HG02678 (cell line): ENCODE measurements at regions not wholly inside any gene's neighbourhood (a gene's known extent, or its start where the extent isn't known, plus 50 kb on each side); places are given as distances from the start of the nearest gene placed in this dataset.

Experiments used
- ATAC-seq: cut with Tn5 transposase; IDR thresholded peaks from one replicate; pipeline ENCODE4 v1.9.1; 2021; ENCODE audit warnings: mild to moderate bottlenecking, moderate library complexity; ENCODE audit not compliant: unreplicated experiment

DNA sequence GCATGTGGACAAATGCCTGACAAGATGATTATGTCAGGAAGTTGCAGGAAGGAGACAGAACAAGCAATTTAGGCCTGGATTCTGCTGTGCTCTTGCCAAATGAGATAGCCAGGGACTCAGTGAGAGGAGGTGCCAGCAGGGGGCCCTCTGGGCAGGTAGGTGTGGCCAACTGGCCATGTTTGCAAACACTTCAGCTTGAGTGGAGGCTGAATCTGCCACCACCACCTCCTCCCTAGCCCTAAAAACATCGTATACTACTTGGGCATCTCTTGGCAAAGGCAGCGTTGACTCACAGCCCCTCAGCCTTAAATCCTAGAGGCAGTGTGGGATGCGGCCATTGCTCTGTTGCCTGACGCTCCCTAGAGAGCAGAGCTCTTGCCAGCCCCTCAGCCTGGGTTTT is 95.1 kb upstream of the PLET1 start:
- ATAC-seq = no peak

DNA sequence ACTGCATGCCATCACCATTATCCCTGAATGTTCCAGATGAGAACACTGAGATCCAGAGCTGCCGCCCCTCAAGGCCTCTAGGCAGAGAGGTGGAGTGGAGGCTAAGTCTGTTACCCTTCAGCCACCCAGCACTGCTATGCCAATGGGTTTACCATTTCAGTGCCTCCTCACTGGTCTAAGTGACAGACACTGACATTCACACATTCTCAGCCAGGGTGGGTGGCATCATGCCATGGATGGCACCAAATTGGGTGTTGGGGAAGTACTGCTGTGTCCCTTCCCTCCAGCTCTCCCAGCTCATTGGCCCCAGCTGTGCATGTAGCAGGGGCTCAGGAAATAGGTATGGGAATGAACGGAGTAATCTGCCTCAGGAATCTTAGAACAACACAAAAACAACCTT is 96.8 kb upstream of the PLET1 start:
- ATAC-seq = no peak

DNA sequence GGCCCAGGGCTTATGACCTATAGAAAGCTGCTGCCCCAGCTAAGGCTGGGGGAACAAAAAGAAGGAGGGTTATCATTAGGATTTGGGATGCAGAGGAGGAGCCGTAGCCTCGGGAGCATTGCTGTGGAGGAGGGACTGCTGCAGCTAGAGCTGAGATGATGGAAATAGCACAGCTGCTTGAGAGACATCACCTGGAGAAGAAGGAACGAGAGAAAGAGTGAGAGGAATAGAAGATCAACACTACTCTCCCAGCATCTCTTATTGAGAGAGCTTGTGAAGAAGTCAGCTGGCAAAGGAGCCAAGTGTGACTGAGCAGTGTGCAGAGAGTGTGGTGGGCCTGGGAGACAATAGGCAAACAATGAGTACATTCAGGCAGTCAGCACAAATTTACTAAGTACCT is 100.7 kb upstream of the PLET1 start:
- ATAC-seq = no peak

- ATAC-seq = no peak
These were observed 102.9 kb upstream of the PLET1 start for GRCh38 chr11:112363527-112363926.

GRCh38 chr11:112364962-112365481 is 104.4 kb upstream of the PLET1 start:
- no peak for ATAC-seq

DNA sequence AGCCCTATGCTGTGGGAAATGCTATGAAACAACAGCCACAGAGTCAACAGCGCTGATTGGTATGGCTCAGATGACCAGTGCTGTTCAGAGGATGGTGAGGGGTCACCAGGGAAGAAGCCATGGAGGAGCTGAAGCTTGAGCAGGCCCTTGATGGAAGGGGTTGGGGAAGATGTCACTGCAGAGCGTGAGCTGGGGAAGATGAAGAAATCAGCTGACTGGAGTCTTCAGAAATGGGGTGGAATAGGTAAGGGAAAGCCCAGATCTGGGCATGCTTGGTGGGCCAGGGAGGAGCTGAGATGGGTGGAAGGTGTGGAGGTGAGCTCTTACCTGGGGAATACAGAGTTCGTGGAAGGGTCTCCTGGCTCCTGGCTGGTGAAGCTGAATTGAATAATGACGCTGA is 105.4 kb upstream of the PLET1 start:
- ATAC-seq = no peak

DNA sequence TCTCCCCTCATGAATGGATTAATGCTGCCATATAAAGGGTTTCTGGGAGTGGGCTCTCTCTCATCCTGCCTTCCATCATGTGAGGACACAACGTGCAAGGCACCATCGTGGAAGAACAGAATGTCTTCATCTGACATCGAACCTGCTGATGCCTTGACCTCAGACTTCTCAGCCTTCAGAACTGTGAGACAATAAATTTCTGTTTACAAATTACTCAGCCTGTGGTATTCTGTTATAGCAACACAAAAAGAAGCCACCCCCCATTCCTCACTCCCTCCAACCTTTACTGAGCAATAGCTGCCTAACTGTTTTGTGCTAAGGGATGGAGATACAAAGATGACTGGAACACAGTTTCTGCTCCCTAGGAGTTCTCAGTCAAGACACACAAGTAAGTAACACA is 106.1 kb upstream of the PLET1 start:
- no peak for ATAC-seq

- no peak for ATAC-seq
These were observed 106.8 kb upstream of the PLET1 start for GRCh38 chr11:112367461-112367860.

DNA sequence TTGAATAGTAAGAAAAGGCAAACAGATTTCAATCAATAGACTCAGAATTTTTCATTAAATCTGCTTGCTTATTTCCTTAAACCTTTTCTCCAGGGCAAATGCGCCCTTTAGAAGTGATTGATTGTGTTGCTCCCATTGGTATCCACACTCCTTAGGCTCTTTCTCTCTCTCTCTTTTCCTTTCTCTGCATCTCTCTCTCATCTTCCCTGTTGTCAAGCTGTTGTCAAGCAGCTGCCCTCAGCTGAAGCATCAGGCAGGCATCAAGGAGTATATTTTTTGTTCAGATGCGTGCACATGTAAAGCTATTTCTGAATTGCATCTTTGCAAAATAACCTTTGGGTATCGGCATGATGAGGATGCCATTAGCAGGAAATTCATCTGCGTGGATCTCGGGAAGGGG is 107.2 kb upstream of the PLET1 start:
- no peak for ATAC-seq

DNA sequence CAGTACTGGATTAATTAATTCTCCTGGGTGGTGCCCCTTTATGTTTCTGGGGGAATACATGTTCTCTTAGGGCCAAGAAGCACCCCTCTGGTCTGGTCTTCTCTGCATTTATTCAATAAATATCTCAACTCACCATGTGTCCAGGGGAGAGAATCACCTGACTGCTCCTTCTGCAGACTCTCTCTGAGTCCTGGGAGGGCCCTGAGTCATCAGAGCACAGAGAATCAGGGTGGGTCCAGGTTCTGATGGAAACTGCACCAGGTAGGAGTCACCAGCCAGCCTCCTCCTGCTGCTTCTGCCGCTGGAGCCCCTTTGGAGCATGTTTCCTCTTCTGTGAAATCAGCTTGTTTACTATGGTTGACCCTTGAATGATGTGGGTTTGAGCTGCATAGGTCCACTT is 107.7 kb upstream of the PLET1 start:
- ATAC-seq = no peak

GRCh38 chr11:112369374-112369773 is 108.7 kb upstream of the PLET1 start:
- no peak for ATAC-seq

- no peak for ATAC-seq
These were observed 109.3 kb upstream of the PLET1 start for GRCh38 chr11:112369916-112370315.

DNA sequence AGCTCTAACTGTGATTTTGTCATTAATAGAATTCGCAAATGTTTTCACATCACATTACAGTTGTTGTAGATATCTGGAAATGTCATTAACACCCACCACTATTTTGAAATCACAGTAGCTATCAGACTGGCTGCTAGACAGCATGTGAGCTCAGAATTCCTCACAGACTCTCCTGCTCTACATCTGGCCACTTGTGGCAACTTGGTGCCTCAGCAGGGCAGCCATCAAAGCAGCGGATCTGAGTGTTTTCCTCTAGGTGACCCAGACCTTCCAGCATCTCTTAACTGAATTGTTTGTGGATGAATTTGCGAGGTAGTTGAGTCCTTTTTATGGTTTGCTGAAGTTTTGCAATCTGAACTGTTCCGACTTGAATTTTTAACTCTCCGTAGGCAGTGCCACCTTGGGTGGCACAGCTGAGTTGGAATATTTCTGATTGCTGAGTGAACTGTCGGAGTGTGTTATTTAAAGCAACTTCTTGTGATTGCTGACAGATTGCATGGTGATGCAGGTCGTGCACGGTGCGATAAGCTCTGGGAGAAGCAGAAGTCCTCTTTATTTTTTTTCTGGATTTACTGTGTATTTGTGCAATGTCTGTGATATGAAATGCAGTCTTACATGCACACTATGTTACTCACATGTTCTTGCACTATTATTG is 114.0 kb upstream of the PLET1 start:
- ATAC-seq = no peak

DNA sequence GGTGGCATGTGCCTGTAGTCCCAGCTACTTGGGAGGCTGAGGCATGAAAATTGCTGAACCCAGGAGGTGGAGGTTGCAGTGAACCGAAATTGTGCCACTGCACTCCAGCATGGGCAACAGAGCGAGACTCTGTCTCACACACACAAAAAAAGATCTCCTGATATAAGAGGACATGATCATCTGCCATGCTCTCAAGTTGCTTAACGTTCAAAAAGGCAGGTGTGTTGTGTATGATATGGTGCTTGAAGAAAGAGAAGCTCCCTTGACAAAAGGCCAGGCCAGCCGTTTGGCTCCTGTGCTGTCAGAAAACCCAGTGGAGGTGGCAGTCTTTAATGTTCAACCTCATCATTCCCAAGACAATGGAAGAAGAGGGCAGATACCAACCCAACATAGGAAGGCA is 117.3 kb upstream of the PLET1 start:
- no peak for ATAC-seq

GRCh38 chr11:112380464-112380863 is 119.8 kb upstream of the PLET1 start:
- no peak for ATAC-seq

- ATAC-seq = no peak
These were observed 120.9 kb upstream of the PLET1 start for GRCh38 chr11:112381578-112381977.

- no peak for ATAC-seq
These were observed 121.9 kb upstream of the PLET1 start for GRCh38 chr11:112382561-112382960.

- no peak for ATAC-seq
These were observed 127.8 kb upstream of the PLET1 start for GRCh38 chr11:112388496-112388895.

DNA sequence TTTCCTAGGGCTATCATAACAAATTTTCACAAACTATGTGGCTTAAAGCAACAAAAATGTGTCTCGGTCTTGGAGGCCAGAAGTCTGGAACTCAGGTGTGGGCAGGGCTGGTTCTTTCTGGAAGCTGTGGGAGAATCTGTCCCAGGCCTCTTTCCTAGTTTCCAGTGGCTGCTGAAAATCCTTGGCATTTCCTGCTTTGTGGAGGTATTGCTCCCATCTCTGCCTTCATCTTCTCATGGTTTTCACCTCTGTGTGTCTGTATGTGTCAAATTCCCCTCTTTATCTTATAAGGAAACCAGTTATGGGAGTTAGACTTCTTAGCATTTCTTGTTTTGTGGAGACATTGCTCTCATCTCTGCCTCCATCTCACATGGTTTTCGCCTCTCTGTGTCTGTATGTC is 130.4 kb upstream of the PLET1 start:
- ATAC-seq = no peak

GRCh38 chr11:112392904-112393303 is 132.2 kb upstream of the PLET1 start:
- no peak for ATAC-seq

DNA sequence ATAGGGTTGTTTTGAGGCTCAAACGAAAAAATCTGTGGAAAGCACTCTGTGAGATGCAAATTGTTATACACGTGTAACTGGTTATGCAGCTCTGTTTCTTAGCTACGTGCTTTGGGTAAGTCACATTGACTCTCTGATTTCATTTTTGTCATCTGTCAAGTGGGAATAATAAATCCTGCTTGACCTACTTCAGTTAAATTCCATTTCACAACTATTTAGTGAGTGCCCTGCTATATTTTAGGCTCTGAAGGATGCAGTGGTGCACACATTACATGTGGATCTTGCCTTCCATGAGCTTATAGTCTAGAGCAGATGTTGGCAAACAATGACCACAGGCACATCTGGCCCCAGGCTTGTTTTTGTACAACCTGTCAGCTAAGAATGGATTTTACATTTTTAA is 133.6 kb upstream of the PLET1 start:
- no peak for ATAC-seq

- no peak for ATAC-seq
These were observed 135.4 kb upstream of the PLET1 start for GRCh38 chr11:112396076-112396475.

DNA sequence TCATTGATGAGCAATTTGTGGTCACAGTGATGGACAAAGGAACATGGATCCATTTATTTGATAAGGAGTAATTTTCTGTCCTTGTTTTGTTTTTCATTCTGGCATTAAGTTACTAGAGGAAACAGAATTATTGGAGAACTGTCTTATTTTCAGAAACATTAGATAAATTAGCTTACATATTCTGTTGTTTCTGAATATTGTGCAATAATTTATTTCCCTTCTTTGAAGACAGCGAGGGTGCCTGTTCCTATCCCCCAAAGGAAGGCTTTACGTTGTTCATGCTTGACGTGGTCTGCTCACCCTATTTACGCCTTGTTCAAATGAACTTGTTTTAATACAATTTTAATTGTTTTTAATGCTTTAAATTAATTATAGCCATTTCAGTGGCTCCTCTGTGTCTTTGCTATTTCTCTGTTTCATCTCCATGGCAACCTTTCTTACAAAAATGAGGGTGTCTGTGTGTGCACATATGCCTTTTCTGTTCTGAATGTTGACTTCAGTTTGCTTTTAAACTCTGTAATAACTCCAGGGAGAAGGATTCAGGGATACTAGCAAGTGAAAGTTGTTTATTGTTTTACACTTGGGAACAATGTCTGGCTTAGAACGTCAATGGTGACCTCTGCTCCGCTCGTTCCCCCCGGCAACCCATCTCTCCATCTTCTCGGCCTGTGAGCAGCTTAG is 138.3 kb upstream of the PLET1 start:
- no peak for ATAC-seq
